Neural cell (in vitro differentiated cells): ENCODE measurements at regions not wholly inside any gene's neighbourhood (a gene's known extent, or its start where the extent isn't known, plus 50 kb on each side); places are given as distances from the start of the nearest gene placed in this dataset.

Experiments used
- H2AFZ ChIP-seq: fragments of 200-600, 300-800 bp; sonication (generic), shearing (Covaris generic); 2 replicates; pipeline ENCODE4 v1.6.0; 2014; ENCODE audit warnings: low read depth, mild to moderate bottlenecking, antibody characterized with exemption, low read length, moderate library complexity
- H3F3A ChIP-seq: fragments of 200-600 bp; shearing (Covaris generic); 2 replicates; pipeline ENCODE4 v1.6.1; 2016; ENCODE audit warnings: mild to moderate bottlenecking, moderate library complexity, mixed read lengths, antibody characterized with exemption, low read length; ENCODE audit not compliant: insufficient read depth, poor library complexity, severe bottlenecking
- H3K27ac ChIP-seq: fragments of 200-600, 300-800 bp; sonication (generic), shearing (Covaris generic); 2 replicates; pipeline ENCODE4 v1.5.1; 2014; ENCODE audit warnings: mild to moderate bottlenecking, low read length, moderate library complexity
- H3K27me3 ChIP-seq: fragments of 300-800, 200-600 bp; sonication (generic), shearing (Covaris generic); 2 replicates; pipeline ENCODE4 v1.6.0; 2014; ENCODE audit warnings: mild to moderate bottlenecking, low read depth, low read length, moderate library complexity; ENCODE audit not compliant: insufficient read depth
- H3K36me3 ChIP-seq: fragments of 300-800, 200-600 bp; sonication (generic), shearing (Covaris generic); 2 replicates; pipeline ENCODE4 v1.5.1; 2014; ENCODE audit warnings: mild to moderate bottlenecking, antibody characterized with exemption, low read length, moderate library complexity; ENCODE audit not compliant: insufficient read depth
- H3K4me2 ChIP-seq: fragments of 300-800, 200-600 bp; sonication (generic), shearing (Covaris generic); 2 replicates; pipeline ENCODE4 v1.6.0; 2014; ENCODE audit warnings: mild to moderate bottlenecking, low read length
- H3K4me3 ChIP-seq: fragments of 300-800, 200-600 bp; sonication (generic), shearing (Covaris generic); 2 replicates; pipeline ENCODE4 v1.5.1; 2014; ENCODE audit warnings: mild to moderate bottlenecking, low read length, moderate library complexity
- H3K79me2 ChIP-seq: fragments of 200-600 bp; shearing (Covaris generic); replicated peaks from 2 replicates; pipeline ENCODE4 v1.6.0; 2014; ENCODE audit warnings: mild to moderate bottlenecking, low read length, moderate library complexity; ENCODE audit not compliant: insufficient read depth
- H3K9ac ChIP-seq: fragments of 300-800, 200-600 bp; sonication (generic), shearing (Covaris generic); 2 replicates; pipeline ENCODE4 v1.6.1; 2016; ENCODE audit warnings: mild to moderate bottlenecking, low read length, mixed read lengths
- H3K9me2 ChIP-seq: fragments of 200-600 bp; shearing (Covaris generic); 2 replicates; pipeline ENCODE4 v1.6.1; 2016; ENCODE audit warnings: mild to moderate bottlenecking, low read length, mixed read lengths; ENCODE audit not compliant: insufficient read depth
- H3K9me3 ChIP-seq: fragments of 200-600, 300-800 bp; sonication (generic), shearing (Covaris generic); 2 replicates; pipeline ENCODE4 v1.6.1; 2016; ENCODE audit warnings: mild to moderate bottlenecking, mixed run types, low read length, moderate library complexity, mixed read lengths
- H4K20me1 ChIP-seq: fragments of 200-600 bp; shearing (Covaris generic); 2 replicates; pipeline ENCODE4 v1.6.1; 2016; ENCODE audit warnings: mild to moderate bottlenecking, mixed run types; ENCODE audit not compliant: insufficient read depth
- CTCF ChIP-seq: fragments of 450-650 bp; IDR thresholded peaks from 2 replicates; pipeline ENCODE4 v1.5.1; 2014; ENCODE audit warnings: antibody characterized with exemption, mild to moderate bottlenecking, moderate library complexity; ENCODE audit not compliant: poor library complexity, severe bottlenecking
- EP300 ChIP-seq: fragments of 450-650 bp; conservative IDR thresholded peaks from 2 replicates; pipeline ENCODE4 v1.6.1; 2014; ENCODE audit warnings: antibody characterized with exemption, mild to moderate bottlenecking, moderate library complexity; ENCODE audit not compliant: poor library complexity, severe bottlenecking
- EZH2 ChIP-seq: fragments of 200-600, 300-800 bp; shearing (Covaris generic), sonication (generic); IDR thresholded peaks from 2 replicates; pipeline ENCODE4 v1.6.1; 2014; ENCODE audit warnings: antibody characterized with exemption, low read length, borderline replicate concordance, mild to moderate bottlenecking; ENCODE audit not compliant: insufficient read depth, poor library complexity, severe bottlenecking
- MXI1 ChIP-seq: fragments of 450-650 bp; conservative IDR thresholded peaks from 2 replicates; pipeline ENCODE4 v1.6.1; 2014; ENCODE audit warnings: antibody characterized with exemption, mild to moderate bottlenecking; ENCODE audit not compliant: poor library complexity, severe bottlenecking
- POLR2AphosphoS5 ChIP-seq: IDR thresholded peaks from 2 replicates; pipeline ENCODE4 v1.6.1; 2012
- RAD21 ChIP-seq: fragments of 450-650 bp; conservative IDR thresholded peaks from 2 replicates; pipeline ENCODE4 v1.6.1; 2014; ENCODE audit warnings: antibody characterized with exemption, mild to moderate bottlenecking, moderate library complexity
- REST ChIP-seq: IDR thresholded peaks from 2 replicates; pipeline ENCODE4 v1.6.1; 2012; ENCODE audit warnings: borderline replicate concordance
- SMC3 ChIP-seq: fragments of 450-650 bp; conservative IDR thresholded peaks from 2 replicates; pipeline ENCODE4 v1.6.1; 2014; ENCODE audit warnings: antibody characterized with exemption, mild to moderate bottlenecking, moderate library complexity; ENCODE audit not compliant: poor library complexity
- TAF1 ChIP-seq: IDR thresholded peaks from 2 replicates; pipeline ENCODE4 v1.6.1; 2012; ENCODE audit warnings: low read depth

- Histone ChIP-seq H3K27me3 (no peaks in the 10 kb centered on the region), H3F3A (no peaks in the 10 kb centered on the region), H4K20me1 (no peaks in the 10 kb centered on the region), H3K9me3 (no peaks in the 10 kb centered on the region), H3K9ac (no peak overlapping the region), H2AFZ (no peak overlapping the region), H3K36me3 (no peaks in the 10 kb centered on the region), H3K4me2 (no peak overlapping the region), H3K9me2 (no peaks in the 10 kb centered on the region), H3K79me2 (no peaks in the 10 kb centered on the region), H3K27ac (no peak overlapping the region), H3K4me3 (no peak overlapping the region)
- no peak for TF ChIP-seq MXI1
- TF ChIP-seq CTCF: no peak
- TF ChIP-seq EP300: no peak
- no peak for TF ChIP-seq EZH2
- TF ChIP-seq SMC3: no peak
- TF ChIP-seq RAD21: no peak
- TF ChIP-seq POLR2AphosphoS5: no peak
- TF ChIP-seq TAF1: no peak
- TF ChIP-seq REST: no peak
Observed at GRCh38 chr4:95979961-95980876, 140.3 kb downstream of the PDHA2 start.

GRCh38 chr4:95980877-95981360 is 141.0 kb downstream of the PDHA2 start:
- Histone ChIP-seq H3K9ac (no peak overlapping the region), H4K20me1 (no peaks in the 10 kb centered on the region), H3F3A (no peaks in the 10 kb centered on the region), H3K4me3 (no peak overlapping the region), H3K27ac (no peak overlapping the region), H2AFZ (no peak overlapping the region), H3K79me2 (no peaks in the 10 kb centered on the region), H3K9me2 (no peaks in the 10 kb centered on the region), H3K4me2 (no peak overlapping the region), H3K36me3 (no peaks in the 10 kb centered on the region), H3K27me3 (no peaks in the 10 kb centered on the region), H3K9me3 (no peaks in the 10 kb centered on the region)
- TF ChIP-seq EP300 (no peak), EZH2 (no peak), MXI1 (no peak), CTCF (no peak), RAD21 (no peak), POLR2AphosphoS5 (no peak)
